ENCODE measurements at regions not wholly inside any gene's neighbourhood (a gene's known extent, or its start where the extent isn't known, plus 50 kb on each side); places are given as distances from the start of the nearest gene placed in this dataset.

DNA sequence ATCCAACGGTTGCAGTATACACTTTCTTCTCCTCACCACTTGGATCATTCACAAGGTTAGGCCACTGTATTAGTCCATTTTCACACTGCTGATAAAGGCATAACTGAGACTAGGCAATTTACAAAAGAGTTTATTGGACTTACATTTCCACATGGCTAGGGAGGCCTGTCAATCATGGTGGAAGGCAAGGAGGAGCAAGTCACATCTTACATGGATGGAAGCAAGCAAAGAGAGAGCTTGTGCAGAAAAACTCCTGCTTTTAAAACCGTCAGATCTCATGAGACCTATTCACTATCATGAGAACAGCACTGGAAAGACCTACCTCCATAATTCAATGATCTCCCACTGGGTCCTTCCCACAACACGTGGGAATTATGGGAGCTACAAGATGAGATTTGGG lies 81.8 kb upstream of the DAP start:
- no peak for DNase-seq

DNA sequence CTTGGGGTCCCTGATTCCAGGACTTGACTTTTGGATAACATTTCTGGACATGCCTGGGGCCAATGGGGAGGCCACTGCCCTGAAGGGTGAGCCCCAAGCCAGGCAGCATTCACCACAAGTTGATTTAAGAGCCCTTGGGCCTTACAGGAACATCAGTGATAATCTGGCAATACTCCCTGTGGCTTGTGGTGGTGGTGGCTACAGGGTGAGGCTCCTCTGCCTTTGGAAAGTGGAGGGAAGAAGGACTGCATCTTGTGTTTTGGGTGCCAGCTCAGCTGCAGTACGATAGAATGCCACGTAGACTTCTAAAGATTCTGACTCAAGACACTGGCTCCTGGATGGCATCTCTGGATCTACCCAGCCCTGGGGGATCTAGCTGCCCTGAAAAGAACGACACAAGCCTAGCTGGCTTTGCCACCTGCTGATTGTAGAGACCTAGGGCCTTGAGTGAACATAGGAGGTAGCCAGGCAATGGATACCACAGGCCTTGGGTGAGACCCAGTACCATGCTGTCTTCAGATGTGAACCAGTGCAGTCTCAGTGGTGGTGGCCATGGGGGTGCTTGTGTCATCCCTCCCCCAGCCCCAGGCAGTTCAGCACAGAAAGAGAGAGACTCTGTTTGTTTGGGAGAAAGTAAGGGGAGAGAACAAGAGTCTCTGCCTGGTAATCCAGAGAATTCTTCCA lies 79.0 kb upstream of the DAP start:
- DNase-seq, result no peak

DNA sequence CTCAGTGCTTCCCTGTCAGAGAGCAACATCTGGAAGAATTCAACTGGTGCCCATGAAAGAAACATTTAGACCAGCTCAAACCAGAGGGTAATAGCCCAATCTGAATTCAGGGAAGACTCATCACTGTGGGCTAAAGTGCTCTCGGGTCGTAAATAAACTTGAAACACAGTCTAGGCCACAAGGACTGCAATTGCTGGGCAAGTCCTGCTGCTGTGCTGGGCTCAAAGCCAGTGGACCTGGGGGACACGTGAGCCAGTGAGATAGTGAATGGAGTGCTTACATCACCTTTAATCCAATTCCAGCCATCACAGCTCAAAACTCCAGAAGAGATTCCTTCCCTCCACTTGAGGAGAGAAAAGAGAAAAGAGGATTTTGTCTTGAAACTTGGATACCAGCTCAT lies 78.1 kb upstream of the DAP start:
- DNase-seq, result no peak

DNA sequence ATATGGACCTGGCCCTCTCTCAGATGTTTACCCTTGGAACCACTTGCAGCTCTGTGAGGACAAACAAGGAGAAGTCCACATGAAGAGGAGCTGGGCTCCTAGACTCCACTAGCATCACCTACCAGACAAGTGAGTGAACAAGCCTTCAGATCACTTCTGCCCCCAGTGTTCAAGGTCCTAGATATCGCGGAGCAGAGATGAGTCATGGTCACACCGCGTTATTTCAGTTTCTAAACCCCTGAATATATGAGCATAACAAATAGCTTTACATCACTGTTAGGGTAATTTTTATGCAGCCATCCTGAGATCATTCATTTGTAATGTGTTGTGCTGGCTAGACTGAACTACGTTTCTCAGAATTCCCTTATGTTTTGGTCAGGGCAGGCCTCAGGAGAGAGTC lies 77.0 kb upstream of the DAP start:
- no peak for DNase-seq

DNA sequence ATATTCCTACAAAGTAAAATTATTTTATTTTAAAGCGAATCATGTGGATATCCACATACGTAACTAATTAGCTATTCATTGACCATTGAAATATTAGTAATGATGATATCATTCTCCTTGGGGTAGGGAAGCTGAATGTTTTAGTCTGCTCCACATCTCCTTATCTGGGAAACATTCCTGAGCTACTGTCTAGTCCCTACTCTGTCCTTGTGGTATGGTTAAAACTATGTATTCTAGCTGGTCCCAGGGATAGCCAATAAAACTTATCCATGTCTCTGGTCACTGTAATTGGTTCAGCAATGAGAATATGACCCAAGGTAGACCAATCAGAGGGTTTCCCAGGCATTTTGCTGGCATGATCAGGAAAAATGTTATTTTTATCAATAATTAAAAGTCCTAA lies 76.0 kb upstream of the DAP start:
- DNase-seq, result no peak

DNA sequence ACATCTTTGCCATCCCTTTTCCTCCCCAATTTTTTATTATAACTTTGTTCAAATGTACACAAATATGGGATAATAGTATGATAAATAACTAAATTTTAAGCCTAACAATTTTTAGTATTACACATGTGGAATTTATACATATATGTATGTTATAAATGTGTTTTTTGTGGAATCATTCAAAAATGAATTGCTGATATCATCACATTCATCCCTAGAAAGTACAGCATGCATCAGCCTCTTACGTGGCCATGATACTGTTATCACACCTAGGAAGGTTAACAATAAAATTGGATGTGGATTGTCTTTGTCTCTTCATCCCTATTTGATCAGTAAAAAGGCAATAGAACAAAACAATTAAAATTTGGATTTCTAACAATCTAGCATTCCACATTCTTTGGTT lies 73.7 kb upstream of the DAP start:
- no peak for DNase-seq

DNA sequence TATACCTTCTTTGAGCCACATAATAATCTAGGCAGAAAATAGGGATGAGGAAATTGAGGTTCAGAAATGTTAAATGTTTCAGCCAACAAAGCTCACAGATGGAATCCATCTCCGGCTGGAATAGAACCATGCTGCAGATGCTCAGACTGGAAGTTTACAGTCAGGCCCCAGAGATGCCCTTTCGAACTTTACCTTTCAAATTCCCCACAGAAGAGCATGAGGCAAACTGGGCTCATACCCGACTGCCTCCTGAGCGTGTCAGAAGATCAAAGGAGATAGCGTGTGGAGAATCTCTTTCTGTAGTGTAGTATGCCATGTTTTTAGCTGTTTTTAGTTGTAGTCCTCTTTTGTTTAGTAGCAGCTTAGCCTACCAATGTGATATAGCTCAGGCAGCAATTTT lies 72.0 kb upstream of the DAP start:
- no peak for DNase-seq

DNA sequence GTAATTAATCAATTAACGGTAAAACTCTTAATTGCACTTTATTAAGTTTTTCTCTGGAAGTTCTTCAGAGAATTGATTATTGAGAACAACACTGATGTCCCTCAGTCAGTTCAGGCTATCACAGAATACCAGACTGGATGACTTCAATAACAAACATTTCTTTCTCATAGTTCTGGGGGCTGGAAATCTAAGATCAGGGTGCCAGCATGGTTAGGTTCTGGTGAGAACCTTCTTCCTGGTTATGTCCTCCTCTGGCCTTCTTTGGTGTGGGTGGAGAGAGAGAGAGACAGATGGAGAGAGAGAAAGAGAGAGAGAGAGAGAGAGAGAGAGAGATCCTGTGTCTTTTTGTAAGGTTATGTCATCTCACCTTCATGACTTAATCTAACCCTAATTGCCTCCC lies 71.4 kb upstream of the DAP start:
- DNase-seq, result no peak

DNA sequence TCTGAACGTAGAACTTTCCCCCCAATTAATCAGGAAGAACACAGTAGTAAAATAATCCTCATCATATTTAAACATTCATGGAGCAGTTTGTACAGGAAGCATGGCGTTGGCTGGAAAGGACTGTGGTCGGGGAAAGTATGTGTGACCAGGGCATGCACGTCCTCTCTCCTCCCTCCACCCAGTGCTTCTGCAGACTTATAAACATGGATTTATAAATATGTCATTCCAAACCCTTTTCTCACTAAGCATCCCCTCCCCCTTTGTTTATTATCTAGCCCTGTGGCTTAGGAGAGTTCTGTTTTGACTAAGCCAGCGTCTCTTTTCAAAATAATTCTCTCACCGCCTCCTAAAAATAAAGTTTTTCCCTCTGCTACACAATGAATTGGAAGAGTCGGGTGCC lies 70.4 kb upstream of the DAP start:
- no peak for DNase-seq

DNA sequence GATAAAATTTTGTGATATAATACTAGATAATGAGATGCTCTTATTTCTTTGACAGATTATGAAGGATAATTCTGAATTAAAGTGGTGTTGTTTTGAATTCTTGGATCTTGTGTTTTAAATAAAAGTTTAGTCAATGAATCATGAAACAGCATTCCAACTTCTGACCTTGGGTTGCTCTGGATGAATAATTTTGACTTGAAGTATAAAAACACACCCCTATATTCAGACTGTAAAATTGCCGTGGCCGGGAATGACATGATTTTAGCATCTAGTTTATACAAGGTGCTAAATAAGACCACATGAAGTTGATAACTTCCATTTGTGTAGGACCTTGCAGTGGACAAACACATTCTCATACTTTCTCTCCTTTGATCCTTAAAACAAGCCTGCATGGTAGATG lies 67.2 kb upstream of the DAP start:
- no peak for DNase-seq

DNA sequence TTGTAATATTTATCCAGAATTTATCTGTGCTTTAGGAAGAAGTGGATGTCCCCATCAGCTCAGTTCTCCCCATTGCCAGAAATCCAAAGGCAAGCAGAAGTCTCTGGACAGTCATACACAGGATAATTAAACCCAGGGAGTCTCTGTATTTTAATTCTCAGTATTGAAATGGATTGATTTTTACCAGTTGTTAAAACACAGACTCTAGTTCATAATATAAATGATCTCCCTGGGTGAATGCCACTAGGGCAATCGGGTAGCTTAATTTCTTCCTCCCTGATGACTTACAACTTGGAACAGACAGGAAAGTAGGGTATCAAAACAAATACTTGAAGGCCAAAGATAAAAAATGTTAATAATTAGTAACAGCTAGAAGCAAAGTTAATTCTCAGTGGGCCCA lies 66.5 kb upstream of the DAP start:
- no peak for DNase-seq

DNA sequence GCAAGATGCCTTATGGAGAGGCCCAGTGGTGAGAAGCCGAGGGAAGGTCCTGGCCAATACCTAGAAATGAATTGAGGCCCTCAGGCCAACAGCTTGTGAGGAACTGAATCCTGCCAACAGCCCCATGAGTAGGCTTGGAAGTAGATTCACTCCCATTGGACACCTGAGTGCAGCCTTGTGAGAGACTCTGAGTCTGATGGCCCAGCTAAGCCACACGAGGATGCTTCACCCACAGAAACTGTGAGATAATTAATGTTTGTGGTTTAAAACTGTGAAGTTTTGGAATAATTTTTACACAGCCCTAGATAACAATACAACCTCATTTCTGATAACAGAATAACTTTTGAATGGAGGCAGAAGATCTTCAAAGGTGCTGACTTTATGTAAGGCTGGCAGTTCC lies 65.9 kb upstream of the DAP start:
- no peak for DNase-seq

DNA sequence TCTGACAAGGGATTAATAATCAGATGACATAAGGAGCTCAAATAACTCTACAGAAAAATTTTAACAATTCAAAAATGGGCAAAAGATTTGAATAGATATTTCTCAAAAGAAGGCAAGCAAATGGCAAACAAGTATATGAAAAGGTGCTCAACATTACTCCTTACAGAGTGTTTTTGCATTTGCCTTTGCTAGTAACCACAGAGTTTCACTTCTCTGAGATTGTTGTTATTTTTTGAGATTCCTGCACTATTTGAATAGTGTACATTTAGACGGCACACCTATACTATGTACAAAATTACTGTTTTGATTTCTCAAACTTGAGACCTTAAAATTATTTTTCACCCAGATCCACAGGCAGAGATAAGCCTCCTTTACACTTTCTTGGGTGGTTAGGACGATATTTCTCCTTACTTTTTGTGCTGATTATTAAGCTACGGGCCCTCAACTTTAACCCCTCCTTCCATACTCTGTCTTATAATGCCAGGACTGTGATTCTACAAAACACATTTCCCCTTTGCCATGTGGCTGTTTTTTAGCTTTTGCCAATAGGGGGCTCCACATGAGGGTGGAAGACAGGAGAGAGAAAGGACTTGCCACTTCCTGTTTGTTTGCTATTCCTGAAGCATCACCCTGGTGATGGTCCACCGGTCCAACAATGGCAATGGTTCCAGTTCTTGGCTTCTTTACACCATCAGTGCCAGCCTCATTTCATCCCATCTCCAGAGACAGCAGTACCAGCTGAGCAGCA lies 65.0 kb upstream of the DAP start:
- DNase-seq, result no peak

DNA sequence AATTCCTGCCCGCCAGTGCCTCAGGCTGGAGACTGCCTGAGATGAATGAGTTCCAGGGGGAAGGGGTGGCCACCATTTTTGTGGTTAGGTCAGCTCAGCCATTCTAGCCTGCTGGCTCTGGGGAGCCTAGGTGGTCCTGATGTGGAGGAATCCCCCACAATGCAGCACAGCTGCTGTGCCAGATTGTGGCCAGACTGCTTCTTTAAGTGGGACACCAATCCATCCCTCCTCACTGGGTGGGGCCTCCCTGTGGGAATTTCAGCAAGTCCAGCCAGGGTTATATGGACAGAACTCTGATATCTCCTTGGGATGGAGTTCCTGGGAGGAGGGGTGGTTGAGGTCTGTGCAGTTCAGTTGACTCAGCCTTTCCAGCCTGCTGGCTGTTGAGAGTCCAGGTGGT lies 51.2 kb upstream of the DAP start:
- no peak for DNase-seq

Data from occipital lobe (tissue), 1 donor.